ENCODE measurements at regions not wholly inside any gene's neighbourhood (a gene's known extent, or its start where the extent isn't known, plus 50 kb on each side); places are given as distances from the start of the nearest gene placed in this dataset.

DNA sequence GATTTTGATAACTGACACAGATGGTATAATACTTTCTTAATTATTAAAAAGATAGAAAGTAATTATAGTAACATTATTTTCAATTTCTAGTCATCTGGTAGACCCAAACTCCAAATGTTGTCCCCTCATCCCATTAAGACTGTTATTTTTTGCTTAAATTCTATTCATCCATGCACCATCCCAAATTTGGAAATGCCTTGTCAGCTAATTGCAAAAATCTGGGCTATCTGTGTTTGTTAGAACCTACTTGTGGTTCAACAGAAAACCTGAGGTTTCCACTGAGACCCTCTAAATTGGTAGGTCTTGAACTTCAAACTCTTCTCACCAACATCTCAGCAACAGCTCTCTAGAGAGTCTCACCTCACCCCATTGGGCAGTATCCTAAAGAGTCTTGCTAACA lies 172.2 kb upstream of the ADGRL3 start:
- Histone ChIP-seq H2BK15ac (ENCODE audit: low read depth, low read length) (no peak overlapping the region), H4K20me1 (ENCODE audit: control insufficient read depth, insufficient read depth, insufficient read length) (no peaks in the 10 kb centered on the region), H3K18ac (ENCODE audit: insufficient read length, low read depth, low read length) (no peak overlapping the region), H3K23me2 (ENCODE audit: insufficient read length, low read depth, low read length, poor library complexity, severe bottlenecking) (no peaks in the 10 kb centered on the region), H2BK5ac (ENCODE audit: insufficient read length, low read length) (no peak overlapping the region), H3K79me1 (ENCODE audit: insufficient read depth, low read depth, low read length, poor library complexity, severe bottlenecking) (no peaks in the 10 kb centered on the region), H3K4me1 (ENCODE audit: insufficient read depth, low read length) (no peaks in the 10 kb centered on the region), H2BK120ac (ENCODE audit: low read depth, low read length, poor library complexity, severe bottlenecking) (no peak overlapping the region), H3K14ac (ENCODE audit: insufficient read depth, low read length) (no peak overlapping the region), H3K4ac (ENCODE audit: low read depth, low read length) (no peak overlapping the region), H3K27me3 (ENCODE audit: insufficient read depth, low read length) (no peaks in the 10 kb centered on the region), H2BK20ac (ENCODE audit: low read depth, low read length, poor library complexity, severe bottlenecking) (no peak overlapping the region), H4K5ac (ENCODE audit: insufficient read length, low read depth, low read length) (no peak overlapping the region), H3K79me2 (ENCODE audit: insufficient read depth, low read length) (no peaks in the 10 kb centered on the region), H3K9me3 (ENCODE audit: control insufficient read depth, low read depth, low read length) (no peaks in the 10 kb centered on the region), H4K91ac (ENCODE audit: insufficient read length, low read depth, low read length) (no peak overlapping the region), H2AK5ac (ENCODE audit: insufficient read length, low read length) (no peak overlapping the region), H4K8ac (replicated peaks; ENCODE audit: insufficient read length, low read depth, low read length) (no peak overlapping the region), H2AFZ (ENCODE audit: low read length) (no peak overlapping the region), H3K23ac (ENCODE audit: insufficient read length, low read depth, low read length) (no peak overlapping the region), H3T11ph (ENCODE audit: low read length) (no peak overlapping the region), H3K9ac (ENCODE audit: extremely low read depth, insufficient read length, low read length) (no peak overlapping the region), H3K27ac (ENCODE audit: insufficient read length, low read depth, low read length) (no peak overlapping the region), H3K56ac (ENCODE audit: insufficient read length, low read depth, low read length) (no peak overlapping the region), H3K4me2 (ENCODE audit: insufficient read depth, insufficient read length, low read length) (no peak overlapping the region), H2BK12ac (ENCODE audit: insufficient read length, low read depth, low read length) (no peak overlapping the region)
- Mint-ChIP-seq H3K4me3 (no peak overlapping the region), H3K4me1 (no peaks in the 10 kb centered on the region), H3K27me3 (ENCODE audit: low read depth) (no peaks in the 10 kb centered on the region), H3K27ac (no peak overlapping the region), H3K9me3 (no peaks in the 10 kb centered on the region), H3K36me3 (ENCODE audit: insufficient read depth in 1 of 3, low read depth in 3 of 3) (no peaks in the 10 kb centered on the region)
- no peak for DNase-seq
- TF ChIP-seq, protein P1, sequence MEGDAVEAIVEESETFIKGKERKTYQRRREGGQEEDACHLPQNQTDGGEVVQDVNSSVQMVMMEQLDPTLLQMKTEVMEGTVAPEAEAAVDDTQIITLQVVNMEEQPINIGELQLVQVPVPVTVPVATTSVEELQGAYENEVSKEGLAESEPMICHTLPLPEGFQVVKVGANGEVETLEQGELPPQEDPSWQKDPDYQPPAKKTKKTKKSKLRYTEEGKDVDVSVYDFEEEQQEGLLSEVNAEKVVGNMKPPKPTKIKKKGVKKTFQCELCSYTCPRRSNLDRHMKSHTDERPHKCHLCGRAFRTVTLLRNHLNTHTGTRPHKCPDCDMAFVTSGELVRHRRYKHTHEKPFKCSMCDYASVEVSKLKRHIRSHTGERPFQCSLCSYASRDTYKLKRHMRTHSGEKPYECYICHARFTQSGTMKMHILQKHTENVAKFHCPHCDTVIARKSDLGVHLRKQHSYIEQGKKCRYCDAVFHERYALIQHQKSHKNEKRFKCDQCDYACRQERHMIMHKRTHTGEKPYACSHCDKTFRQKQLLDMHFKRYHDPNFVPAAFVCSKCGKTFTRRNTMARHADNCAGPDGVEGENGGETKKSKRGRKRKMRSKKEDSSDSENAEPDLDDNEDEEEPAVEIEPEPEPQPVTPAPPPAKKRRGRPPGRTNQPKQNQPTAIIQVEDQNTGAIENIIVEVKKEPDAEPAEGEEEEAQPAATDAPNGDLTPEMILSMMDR (conservative IDR thresholded peaks at IDR 0.05), result no peak

Measured in H9 (cell line).